NCI-H1105 (cell line): ENCODE measurements at regions not wholly inside any gene's neighbourhood (a gene's known extent, or its start where the extent isn't known, plus 50 kb on each side); places are given as distances from the start of the nearest gene placed in this dataset.

Experiments used
- DNase-seq: peaks from one replicate; lab custom pipeline; 2025; lab: John Stamatoyannopoulos, UW

DNA sequence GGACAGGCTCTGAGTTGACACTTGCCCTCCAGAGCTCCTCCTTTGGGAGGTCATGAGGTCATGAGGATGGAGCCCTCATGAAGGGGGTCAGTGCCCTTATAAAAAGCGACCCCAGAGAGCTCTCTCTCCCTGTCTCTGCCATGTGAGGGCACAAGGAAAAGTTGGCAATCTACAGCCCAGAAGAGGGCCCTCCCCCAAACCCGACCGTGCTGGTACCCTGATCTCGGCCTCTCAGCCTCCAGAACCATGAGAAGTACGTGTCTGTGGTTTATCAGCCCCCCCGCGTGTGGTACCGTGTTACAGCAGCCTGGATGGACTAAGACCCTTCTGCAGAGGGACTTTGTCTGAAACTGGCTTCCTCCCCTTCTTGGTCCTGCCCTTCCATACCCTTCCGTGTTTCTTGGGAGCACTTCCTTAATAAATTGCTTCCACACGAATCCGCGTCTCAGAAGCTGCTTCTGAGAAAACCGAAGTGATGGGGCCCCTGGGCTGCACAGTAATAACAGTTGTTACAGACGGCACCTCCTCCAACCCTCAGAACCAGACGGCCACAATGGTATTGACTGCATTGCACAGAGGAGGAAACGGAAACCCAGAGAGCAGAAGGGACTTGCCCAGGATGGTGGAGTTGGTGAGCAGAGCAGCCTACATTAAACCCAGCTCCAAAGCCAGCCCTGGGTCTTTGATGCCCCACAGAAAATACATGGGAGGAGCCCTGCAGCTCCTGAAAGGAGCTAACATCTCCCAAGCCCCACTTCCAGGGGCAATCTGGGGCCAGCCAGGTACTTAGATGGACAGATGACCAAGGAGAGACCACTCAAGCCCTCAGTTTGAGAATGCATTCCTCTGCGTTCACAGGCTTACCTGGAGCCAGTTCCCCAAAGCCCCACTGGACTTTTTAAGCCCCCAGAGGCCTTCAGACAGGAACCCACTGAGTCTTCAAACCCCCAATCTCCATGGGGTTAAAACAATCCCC lies 242.7 kb downstream of the BCOR start:
- DNase-seq, result no peak

DNA sequence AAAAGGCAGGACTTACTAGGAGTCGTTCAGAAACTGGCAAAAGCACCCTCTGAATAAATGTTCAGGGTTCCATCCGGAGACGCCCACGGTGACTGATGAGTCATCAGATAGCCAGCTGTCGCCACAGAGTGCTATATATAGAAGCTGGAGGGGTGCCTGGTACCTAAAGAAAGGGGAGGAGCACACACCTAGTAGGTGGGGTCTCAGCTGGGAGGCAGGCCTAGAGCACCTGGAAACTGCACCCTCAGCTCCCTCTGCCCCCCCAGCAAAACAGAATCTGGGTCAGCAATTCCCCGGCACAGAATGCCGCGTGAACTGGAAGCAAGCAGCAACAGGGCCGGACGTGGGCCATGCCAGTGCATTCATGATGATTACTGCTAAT lies 242.0 kb downstream of the BCOR start:
- peak; percentile 35 for DNase-seq

DNA sequence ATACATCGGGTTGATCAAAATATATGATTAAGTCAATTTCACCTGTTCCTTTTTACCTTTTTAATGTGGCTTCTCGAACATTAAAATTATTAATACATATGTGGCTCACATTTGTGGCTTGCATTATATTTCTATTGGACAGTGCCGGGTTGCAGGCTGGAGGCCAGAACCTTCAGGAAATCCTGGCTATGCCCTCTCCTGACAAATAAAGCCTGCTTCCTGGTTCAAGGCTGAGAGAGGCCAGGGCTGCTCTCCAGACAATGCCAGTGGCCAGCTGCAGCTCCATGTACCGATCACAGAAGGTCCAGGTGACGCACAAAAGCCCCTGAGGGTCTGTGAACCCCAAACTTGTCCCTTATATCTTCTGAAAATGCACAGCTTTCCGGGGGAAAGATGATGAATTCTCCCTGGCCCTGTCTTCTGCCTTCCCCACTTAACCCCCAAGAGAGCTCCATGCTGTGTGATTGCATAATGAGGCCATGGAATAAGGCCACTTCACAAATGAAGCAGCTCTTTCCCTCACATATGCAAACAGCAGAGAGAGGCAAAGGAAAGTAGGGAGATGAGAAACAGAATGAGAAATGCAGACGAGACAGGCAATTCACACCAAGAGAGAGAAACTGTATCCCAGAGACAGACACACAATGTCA lies 241.2 kb downstream of the BCOR start:
- DNase-seq, result no peak

DNA sequence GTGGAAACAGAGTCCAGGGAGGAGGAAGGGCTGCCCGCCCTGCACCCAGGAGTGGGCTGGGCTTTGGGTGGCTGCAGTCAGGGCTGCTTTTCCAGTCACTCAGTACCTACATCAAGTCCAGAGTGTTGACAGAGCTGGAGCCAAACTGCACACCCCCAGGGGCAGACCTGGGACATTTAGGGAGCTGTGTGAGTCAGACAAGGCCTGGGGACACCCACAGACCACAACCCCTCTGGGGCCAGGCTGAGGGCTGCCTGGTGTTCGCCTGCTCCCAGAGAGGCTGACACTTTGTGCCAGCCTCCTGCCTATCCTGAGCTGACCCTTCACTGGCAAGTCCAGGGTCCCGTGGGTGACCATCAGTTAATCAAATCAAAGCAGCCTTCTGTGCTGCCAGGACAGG lies 240.0 kb downstream of the BCOR start:
- no peak for DNase-seq

DNA sequence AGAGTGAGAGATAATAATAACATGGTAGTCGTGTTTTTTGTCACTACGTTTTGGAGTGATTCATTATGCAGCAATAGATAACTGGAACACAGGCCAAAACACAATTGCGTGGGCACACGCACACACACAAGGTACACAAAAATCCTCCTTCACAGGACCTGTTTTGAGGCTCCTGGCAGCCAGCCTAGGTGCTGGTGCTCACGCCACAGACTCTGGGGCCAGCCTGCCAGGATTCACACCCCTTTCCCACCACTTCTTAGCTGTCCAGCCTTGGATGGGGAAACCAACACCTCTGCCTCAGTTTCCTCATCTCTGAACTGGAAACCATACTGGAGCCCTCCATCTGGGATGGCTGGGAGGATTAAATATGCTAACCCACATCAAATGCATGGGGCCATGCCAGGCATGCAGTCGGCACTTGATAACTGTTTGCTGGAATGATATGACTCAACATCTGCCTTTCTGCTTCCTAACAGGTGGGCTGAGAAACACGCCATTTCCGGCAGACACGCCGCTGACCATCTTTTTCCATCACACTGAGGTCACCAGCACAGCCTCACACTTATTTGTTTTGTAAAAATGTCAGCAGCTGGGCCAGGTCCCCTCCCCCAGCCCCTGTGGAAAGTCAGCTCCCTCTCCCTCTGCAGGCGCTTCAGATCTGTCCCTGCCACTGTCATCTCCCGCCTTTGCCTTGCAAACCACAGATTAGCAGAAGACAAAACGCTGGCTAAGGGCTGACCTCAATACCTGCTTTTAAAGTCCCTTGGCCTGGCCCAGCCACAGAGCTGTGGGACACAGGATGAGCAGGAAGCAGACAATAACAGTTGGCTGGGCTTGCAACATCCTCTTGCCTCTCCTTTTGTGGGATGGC lies 237.5 kb downstream of the BCOR start:
- no peak for DNase-seq

DNA sequence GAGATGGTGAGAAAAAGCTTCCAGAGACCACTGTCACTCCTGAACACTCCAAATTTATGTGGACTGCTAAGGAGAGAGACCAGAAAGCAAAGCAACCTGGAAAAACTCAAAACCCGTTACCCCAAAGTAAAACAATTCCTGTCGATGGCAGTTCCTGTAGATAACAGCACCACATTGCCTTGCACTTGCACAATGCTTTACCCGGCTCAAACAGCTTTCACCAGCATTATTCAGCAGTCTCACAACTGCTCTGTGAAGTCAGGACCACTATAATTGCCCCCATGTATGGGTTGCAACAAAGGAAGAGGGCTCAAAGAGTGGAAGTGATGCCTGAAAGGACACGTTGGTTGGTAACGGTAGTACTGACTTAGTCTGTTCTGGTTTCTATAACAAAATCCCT lies 234.8 kb downstream of the BCOR start:
- no peak for DNase-seq

DNA sequence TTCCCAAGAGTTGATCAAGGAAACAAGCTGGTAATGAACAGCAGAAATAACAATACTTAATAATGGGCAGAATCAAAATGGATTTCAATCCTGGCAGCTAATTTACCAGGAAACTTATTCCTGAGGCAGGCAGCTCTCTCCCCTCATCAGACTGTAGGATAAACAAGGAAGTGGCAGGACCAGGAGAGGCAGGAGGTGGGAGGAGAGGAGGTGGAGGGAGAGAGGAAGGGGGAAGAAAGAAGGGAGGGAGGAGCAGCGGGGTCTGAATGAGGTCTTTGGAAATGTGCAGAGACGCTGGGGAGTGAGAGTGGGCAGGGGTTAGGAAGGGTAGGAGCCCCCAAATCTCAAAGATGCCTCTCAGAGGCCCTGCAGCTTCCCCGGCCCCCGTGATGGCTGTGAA lies 231.5 kb downstream of the BCOR start:
- no peak for DNase-seq

DNA sequence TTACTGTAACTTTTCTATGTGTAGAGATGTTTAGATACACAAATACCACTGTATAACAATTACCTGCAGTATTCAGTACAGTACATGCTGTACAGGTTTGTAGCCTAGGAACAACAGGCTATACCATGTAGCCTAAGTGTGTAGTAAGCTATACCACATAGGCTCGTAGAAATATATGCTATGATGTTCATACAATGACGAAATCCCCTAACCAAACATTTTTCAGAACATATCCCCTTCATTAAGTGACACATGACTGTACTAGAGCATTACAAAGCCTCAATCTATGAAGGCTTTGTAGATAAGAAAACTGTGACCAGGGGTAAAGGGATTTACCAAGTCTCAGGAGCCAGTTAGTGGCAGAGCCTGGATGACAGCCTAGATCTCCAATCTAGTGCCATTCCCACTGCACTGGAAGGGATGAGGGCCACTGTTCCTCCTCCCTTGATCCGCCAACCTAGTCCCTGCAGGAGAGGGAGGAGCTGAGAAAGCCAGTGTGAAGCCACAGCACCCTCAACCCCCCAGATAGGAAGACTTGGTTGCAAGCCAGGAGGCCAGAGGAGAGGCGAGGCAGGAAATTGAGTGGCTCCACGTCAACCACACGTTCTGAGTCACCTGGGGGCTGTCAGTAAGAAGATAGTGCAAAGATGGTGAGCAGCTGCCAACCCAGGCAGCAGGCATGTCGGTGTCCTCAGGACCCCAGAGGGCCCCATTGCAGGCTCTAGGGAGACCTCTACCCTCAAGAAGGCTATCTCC lies 227.7 kb downstream of the BCOR start:
- no peak for DNase-seq

DNA sequence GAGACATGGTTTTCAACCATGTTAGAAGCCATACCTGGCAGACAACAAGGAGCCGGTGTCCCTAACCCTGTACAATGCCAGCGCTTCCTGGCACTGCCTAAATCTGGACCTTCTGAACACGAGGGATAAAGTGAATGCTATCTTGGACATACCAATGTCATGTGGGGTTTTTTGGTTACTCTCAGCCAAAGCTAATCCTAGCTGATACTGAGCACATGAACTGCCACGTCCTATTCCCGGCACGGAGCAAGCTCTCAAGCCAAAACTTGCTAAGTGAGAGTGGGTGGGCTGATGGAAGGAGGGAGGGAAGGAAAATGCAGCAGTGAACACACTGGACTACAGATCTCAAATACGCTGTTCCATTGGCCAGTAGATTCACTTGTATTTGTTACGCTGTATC lies 226.1 kb downstream of the BCOR start:
- DNase-seq, result no peak

DNA sequence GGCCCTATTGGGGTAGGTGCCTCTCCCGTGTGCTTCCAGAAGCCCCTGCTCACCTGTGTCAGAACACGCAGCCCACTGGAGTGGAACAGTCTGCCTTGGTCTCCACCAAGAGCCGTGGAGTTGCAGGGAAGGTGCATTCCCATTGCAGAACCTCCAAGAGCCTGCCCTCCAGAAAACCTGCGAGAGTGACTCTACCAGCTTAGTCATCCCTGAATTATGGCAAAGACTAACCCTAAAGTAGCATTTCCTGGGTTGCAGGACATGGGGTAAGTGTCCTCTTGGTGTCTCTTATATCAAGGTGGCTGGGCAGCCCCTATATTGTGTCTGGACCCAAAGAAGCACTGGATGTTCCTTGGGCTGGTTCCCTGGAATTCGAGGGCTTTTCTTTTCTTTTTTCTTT lies 224.6 kb downstream of the BCOR start:
- no peak for DNase-seq

DNA sequence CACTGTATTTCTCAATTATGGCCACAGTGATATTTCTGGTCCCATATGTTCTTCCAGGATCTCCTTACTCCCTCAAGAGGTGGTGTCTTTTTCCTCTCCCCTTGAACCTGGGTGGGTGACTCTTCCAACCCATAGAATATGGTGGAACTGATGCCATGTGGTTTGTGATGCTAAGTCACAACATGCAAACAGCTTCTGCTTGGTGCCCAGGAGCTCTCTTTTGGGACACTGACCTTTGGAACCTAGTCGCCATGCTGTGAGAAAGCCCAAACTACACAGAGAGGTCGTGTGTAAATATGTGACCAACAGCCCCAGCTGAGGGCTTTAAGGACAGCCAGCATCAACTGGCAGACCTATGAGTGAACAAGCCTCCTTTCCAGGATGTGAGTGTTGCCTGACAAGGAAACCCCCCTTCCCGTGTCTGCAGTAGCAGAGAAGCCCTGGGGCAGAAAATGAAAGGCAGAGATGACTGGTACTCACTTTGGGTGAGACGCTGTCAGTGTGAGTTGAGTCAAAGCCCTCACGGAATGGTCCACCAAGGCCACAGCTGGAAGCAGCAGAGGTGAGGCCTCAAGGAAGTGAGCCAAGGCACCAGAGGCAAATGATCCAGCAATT lies 223.4 kb downstream of the BCOR start:
- DNase-seq, result no peak

DNA sequence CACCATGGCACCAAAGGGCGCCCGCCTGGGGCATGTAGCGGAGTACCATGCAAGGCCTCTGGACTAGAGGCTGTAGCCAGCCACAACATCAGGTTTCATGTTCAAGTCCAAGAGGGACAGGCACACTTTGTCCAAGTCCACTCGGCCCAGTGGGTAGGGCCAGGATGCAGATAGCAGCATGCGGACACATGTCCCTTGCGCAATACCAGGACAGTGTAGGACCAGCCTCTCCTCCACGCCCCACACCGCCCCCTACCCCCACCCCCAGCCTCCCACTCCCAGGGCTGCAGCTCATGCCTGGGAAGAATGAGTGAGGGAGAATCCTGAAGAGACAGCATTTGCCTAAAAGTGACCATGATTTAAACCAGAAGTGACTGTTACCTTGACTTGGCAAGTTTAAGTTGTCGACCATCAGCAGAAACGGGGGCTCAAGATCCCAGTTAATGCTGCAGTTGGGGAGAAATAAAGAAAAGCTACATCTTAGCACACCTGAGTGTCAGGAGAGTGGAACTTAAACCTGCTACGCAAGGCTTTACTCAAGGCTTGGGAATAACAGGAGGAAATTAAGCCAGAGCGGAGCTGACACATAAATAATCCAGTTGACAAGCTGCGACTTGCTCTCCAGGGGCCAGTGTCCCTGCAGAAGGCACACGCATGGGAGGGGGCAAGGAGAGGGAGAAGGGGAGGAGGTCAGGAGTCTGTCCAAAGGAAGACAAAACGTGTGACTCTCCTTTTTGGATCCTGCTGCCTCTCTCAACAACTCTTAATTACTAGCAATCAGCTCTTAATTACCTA lies 221.7 kb downstream of the BCOR start:
- peak; percentile 58 for DNase-seq

DNA sequence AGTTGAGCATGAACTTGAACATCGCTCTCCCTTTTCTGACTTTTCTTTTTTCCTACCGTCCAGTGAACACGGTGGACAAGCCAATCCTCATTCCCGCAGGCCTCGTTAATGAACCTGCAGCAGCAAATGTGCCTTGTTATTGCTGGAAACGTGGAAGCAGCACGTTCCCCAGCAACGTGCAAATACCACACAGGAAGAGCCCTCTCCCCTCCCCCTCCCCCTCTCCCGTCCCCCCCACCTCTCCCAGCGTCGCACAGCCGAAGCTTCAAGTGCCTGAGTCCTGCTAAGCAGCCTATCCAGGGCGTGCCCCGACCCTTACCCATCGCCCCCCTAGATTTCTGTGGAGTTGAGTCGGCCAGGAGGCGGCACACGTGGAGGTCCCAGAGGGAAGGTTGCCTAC lies 219.9 kb downstream of the BCOR start:
- no peak for DNase-seq

DNA sequence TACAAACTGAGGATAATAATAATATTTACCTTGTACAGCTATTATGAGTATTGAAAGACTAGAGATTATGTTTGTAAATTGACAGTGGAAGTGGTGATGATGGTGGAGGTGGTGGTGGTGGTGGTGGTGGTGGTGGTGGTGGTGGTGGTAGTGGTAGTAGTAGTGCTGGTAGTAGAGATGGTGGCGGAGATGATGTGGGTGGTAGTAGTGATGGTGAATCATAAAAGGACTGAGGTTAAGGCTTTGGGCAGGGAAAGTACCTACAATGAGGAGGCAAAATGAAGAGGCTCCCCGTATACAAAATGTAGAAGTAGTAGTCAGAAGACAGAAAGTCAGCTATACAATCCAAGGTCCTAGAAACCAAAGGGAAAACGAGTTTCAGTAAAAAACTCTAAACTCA lies 214.1 kb downstream of the BCOR start:
- DNase-seq, result no peak

DNA sequence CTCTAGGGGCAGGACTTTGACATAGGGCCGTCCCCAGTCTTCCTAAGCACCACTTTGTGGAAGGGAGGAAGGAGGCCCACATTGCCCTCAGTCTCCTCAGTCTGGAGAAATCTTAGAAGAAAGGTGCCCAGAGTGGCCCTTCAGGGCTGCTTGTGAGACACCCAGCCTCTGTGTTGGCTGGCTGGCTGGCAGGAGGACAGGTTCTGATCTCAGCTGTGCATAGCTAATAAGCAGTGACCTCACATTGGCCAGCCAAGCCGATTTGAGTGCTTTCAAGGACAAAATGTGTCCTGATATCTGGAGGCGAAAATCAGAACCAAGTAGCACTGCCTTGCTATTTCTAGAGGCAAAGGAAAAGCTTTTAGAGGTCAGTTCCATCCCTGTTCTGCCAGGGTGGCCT lies 211.5 kb downstream of the BCOR start:
- no peak for DNase-seq

DNA sequence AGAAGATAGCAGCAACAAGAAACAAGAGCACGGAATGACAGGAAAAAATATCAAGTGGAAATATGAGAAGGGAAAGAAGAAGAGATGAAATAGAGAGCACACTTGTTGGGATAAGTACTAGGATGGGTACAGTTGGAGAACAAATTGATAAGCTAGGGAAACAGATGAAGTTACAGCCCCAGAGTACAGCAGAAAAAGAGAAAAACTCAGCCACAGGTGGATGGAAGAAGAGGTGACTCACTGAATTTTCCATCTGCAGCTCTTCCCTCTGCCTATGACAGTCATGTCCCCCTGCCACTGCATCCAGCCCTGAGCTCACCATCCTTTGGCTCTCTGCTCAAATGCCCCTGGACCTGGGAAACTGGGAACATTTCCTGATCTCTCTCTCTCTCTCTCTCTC lies 209.0 kb downstream of the BCOR start:
- DNase-seq, result no peak

DNA sequence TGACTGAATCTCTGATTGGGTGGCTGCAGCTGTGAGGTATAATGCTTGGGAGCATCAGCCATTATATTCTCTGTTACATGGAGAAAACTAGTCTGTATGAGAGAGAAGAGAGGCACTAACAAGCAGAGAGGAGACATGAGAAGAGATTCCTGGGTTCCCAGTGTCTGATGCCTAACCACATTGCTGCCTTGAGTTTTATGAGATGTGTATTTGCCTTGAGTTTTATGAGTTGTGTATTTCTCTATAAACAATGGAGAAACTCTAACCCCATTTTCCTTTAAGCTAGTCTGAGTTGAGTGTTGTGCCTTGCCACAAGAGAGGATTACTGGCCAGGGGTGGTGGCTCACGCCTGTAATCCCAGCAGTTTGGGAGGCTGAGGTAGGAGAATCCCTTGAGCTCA lies 208.1 kb downstream of the BCOR start:
- DNase-seq, result no peak

DNA sequence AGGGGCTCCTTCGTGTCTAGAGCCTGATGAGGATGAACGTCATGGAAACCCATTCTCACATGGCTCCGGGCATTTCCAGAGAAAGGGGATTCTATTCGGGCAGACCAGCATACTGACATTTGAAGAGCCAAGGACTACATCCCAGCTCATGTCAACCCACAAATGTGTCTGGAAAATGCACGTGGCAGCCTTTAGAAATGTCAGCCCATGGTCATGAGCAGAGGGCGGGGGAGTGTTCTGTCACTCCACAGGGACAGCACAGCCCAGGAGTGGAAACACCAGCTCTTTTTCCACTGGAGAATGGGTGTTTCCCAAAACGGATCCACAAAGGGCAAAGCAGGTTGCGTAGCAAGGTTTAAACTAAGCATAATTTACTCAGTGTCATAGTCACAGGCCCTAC lies 207.0 kb downstream of the BCOR start:
- no peak for DNase-seq

DNA sequence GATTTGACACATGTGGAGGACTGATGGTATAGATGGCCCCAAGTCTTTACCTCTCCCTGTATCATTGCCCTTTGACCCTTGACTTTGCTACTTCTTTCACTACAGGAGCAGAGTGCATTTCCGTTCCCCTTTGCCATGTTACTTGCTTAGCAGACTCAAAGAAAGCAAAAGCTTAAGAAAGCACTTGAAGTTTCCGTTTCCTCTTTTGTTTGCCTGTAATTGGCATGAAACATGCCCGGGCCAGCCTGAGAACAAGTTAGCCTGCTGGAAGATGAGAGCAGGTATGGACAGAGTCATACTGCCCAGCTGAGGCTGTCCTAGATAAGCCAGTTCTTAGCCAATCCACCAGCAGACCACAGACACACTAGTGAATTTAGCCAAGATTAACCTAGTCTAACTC lies 206.0 kb downstream of the BCOR start:
- no peak for DNase-seq
